HG02943 (cell line): ENCODE measurements at regions not wholly inside any gene's neighbourhood (a gene's known extent, or its start where the extent isn't known, plus 50 kb on each side); places are given as distances from the start of the nearest gene placed in this dataset.
A peak's percentile ranks its signal among the peaks of the same experiment; 100 is the strongest.
"Not testable (repeated sequence)": the region's sequence is repeated elsewhere in the genome, so short reads cannot be mapped to it uniquely, and the experiment has no call there.

Experiments
- ATAC-seq: cut with Tn5 transposase; IDR thresholded peaks from one replicate; pipeline ENCODE4 v1.9.1; 2021; ENCODE audit warnings: mild to moderate bottlenecking, low read depth, moderate library complexity; ENCODE audit not compliant: unreplicated experiment

GRCh38 chr1:193437333-193437732 lies 250.9 kb upstream of the B3GALT2 start:
- not testable (repeated sequence) for ATAC-seq

DNA sequence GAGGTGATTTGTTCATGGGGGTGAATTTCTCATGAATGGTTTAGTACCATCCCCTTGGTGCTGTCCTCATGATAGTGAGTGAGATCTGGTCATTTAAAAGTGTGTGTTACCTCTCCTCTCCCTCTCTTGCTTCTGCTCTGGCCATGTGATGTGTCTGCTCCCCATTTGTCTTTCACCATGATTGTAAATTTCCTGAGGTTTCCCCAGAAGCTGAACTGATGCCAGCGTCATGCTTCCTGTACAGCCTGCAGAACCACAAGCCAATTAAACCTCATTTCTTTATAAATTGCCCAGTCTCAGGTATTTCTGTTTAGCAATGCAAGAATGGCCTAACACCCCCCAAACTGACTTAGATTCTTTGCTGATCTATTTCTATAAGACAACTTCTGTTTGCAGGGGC lies 249.4 kb upstream of the B3GALT2 start:
- no peak for ATAC-seq

DNA sequence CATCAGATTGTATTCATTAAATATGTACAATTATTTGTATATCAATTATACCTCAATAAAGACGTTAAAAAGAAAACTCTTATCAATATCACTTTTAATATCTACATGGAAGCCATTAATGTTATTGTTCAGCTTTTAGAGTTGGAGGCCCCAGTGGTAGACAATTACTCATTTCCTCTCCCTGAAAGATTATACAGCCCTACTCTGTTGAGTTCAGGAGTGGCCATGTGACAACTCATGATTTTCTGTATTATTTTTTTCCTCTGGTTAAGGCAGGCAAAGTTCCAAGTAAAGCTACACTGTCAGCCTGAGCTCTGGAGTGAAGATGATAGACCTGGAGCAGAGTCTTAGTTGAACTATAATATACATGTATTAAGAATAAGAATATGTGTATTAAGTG lies 247.9 kb upstream of the B3GALT2 start:
- no peak for ATAC-seq

GRCh38 chr1:193433599-193433998 lies 247.2 kb upstream of the B3GALT2 start:
- ATAC-seq = no peak

GRCh38 chr1:193432979-193433587 lies 246.7 kb upstream of the B3GALT2 start:
- no peak for ATAC-seq

GRCh38 chr1:193431265-193431977 lies 245.0 kb upstream of the B3GALT2 start:
- no peak for ATAC-seq

- no peak for ATAC-seq
These were observed 241.1 kb upstream of the B3GALT2 start for GRCh38 chr1:193427524-193427923.

GRCh38 chr1:193426061-193426460 lies 239.6 kb upstream of the B3GALT2 start:
- no peak for ATAC-seq

DNA sequence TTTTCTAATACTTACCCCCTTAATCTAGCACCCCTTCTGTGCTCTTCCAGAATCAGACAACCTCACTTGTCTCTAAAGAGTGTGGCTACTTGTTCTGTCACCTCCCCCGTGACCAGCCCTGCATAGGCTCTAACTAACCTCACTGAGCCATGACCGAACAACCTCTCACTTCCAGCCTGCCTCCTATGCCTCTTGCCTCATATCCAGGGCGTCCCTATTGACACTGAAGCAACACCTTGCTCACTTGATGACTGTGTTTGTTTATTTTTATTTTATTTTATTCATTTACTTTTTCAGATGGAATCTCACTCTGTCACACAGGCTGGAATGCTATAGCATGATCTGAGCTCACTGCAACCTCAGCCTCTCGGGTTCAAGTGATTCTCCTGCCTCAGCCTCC lies 235.1 kb upstream of the B3GALT2 start:
- no peak for ATAC-seq

DNA sequence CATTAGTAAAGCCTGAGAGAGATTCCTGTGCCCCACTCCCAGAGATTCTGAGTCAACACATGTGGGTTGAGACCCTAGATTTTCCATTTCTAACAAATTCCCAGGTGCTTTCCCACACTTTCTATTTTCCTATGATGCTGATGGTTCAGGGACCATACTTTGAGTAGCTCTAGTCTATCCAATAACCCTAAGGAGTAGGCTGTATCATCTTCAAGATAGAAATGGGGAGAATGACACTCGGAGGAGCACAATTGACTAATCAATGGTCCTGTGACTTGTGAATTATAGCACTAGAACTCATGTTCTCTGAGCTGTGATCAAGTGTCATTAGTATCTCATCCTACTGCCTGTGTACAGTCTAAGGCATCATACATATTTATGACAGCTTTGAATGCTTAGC lies 232.9 kb upstream of the B3GALT2 start:
- no peak for ATAC-seq

DNA sequence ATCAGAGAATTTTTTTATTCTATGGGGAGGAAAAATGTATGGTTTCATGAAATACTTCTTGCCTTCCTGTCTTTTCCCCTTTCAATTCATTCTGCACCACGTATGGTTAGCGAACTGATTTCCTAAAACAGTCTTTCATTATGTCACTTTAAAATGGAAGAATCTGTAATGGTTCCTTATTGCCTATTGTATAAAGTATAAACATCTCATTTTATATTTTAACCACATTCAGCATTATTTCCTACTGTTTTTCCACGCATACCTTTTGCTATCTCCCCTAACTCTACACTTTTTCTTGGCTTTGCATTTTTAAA lies 232.3 kb upstream of the B3GALT2 start:
- ATAC-seq = no peak

DNA sequence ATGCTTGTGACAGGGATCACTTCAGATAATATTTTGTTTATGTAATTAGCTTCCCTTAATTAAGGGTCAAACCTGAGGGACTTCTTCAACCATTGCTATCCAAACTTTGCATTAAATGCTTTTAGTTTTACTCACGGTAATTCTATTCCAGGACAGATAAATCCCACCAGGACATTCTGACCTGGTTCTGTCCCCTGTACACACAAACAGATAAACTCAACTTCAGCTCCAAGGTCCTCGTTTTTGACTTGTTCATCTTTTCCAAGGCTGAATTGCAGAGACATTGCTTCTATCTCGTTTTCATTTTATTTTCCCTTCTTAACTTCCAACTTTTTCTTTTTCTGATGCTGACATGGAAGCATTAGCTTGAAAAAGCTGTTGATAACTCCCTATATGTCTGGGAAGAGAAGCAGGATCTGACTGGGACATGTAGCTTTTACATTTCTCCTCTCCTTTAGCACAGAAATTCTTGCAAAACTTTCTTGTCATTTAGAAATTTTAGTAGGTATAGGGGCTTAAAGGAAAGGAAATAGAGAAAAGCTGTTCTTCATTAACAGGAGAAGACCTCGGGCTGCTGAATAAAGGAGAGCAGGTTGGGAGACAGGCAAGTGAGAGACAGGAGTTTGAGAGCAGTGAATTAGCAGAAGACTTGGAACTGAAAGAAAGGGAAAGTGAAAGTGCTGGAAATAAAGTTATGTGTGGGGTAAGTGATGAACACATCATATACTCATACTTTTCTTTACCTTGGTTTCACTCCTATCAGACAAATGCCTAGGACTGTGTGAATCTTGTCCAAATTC lies 231.7 kb upstream of the B3GALT2 start:
- ATAC-seq = peak; percentile 63

DNA sequence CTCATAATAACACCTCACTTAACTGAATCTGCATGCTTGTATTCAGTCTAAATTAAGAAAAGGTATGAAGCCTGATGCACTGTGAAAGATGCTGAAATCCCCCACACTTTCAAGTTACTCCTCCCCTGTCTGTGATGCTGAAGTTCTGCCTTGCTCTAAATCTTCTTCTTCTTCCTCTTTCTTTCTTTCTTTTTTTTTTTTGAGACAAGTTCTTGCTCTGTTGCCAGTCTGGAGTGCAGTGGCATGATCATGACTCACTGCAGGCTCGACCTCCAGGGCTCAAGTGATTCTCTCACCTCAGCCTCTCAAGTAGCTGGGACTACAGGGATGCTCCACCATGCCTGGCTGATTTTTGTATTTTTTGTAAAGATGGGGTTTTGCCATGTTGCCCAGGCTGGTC lies 231.0 kb upstream of the B3GALT2 start:
- ATAC-seq = no peak

DNA sequence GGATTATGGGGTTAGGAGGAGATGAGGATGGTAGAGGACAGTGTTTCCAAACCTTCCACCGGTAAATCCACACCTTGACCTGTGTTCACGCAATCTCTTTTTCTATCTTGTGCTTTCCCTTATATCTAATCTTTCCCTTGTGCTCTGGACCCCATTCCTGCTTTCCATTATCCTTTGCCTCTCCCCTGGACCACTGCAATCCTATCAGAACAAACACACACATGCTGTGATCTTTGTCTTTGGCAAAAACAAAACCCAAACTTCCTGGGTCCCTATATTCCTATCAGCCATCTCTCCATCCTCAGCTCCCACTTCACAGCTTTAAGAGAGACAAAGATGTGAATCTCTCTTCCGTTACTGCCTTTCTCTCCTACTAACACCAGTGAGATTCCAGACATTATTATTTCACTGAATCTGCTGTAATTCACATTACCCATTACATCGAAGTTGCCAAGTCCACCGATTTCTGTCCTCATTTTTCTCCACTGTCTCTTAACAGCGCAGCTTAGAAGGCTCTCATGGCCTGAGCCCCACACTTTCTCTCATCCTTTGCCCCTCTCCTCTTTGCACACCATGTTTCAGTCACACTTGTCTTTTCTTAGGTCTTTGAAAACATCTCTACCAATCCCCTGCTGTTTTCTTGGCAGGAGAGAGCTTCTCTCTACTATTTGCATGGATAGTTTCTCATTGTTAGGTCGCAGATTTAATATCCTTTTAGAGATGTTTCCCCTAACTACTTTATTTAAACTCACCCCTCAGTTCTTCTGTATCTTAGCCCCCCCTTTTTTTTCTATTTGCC lies 230.0 kb upstream of the B3GALT2 start:
- ATAC-seq = no peak

GRCh38 chr1:193415256-193415655 lies 228.8 kb upstream of the B3GALT2 start:
- ATAC-seq = no peak

DNA sequence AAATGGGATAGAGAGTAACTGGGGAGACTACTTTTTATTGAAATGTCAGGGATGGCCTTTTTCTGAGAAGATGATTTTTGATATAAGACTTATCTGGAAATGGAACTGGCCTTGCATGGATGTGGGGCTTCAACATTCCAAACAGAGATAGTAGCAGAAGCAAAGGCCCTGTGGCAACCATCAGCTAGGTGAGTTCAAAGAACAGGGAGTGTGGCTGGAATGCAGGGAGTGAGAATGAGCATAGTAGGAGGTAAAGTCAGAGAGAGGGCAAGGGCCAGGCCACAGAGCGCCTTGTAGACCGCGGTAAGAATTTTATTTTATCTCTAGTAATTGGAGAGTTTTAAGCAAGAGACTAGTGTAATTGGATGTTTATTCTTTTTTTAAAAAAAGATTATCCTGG lies 227.0 kb upstream of the B3GALT2 start:
- ATAC-seq = no peak

GRCh38 chr1:193412748-193413147 lies 226.3 kb upstream of the B3GALT2 start:
- no peak for ATAC-seq

DNA sequence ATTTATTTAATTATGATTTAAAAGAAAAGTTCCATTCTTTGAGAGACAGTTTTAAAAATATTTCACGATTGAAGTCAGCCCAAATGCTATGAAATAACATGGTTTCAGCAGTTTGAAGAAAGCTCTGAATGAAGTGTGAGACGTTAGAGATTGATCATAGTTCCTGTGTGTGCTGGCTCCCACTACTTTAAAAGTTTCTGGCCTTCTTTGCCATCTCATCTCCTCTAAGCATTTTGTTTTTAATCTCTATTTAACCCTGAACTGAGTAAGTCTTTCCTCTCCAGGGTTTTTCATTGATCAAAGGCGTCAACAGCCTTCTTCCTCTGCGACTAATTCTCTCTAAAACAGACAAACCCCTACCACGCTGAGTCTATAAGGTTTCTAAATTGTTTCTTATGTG lies 225.3 kb upstream of the B3GALT2 start:
- ATAC-seq = no peak

DNA sequence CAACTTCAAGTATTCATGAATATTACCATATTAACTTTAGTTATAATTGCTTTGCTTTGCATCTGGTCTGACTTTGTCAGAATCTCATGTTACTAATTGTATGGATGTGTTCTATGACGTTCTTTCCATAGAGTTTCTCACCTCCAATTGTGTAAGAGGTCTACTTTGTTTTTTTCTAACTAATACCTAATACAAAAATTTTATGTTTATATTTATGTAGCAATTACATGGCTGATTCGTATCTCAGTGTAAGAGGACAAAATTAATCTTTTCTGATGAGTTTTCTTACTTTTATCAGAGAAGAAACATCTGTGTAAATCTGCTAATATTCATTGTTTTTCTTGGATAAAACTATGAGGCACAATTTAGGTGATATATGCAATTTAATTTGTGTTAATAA lies 224.8 kb upstream of the B3GALT2 start:
- ATAC-seq = no peak

GRCh38 chr1:193408782-193409293 lies 222.4 kb upstream of the B3GALT2 start:
- ATAC-seq = no peak

GRCh38 chr1:193406901-193407300 lies 220.5 kb upstream of the B3GALT2 start:
- peak; percentile 67 for ATAC-seq
